WTC11 (cell line): ENCODE measurements at regions not wholly inside any gene's neighbourhood (a gene's known extent, or its start where the extent isn't known, plus 50 kb on each side); places are given as distances from the start of the nearest gene placed in this dataset.

ENCODE experiments used
- ATAC-seq: fragments of 200-7000 bp; cut with Tn5 transposase; 2 replicates; pipeline ENCODE4 v1.10.0; 2021; ENCODE audit warnings: mild to moderate bottlenecking, moderate library complexity
- CTCF ChIA-PET: fragments of 300-600 bp; sonication (Branson Sonifier 250); formaldehyde crosslinking; loops from one replicate; lab custom pipeline; 2021; ENCODE audit warnings: antibody characterized with exemption; lab: Charles Lee
- POLR2A ChIA-PET: fragments of 350-600 bp; sonication (Branson Sonifier 250); formaldehyde crosslinking; loops from one replicate; lab custom pipeline; 2021; ENCODE audit warnings: antibody characterized with exemption; lab: Charles Lee
- DNase-seq: peaks from one replicate; pipeline ENCODE4 v3.0.0; 2021; ENCODE audit warnings: low spot score
- H3K27ac Mint-ChIP-seq: 2 replicates; pipeline ENCODE4 v1.8.0; 2021; ENCODE audit warnings: mixed read lengths
- H3K27me3 Mint-ChIP-seq: 2 replicates; pipeline ENCODE4 v1.8.0; 2021; ENCODE audit warnings: low read depth, mild to moderate bottlenecking, moderate library complexity, mixed read lengths
- H3K36me3 Mint-ChIP-seq: 2 replicates; pipeline ENCODE4 v1.8.0; 2021; ENCODE audit warnings: mixed read lengths
- H3K4me1 Mint-ChIP-seq: 2 replicates; pipeline ENCODE4 v1.8.0; 2022; ENCODE audit warnings: mixed read lengths
- H3K4me3 Mint-ChIP-seq: 2 replicates; pipeline ENCODE4 v1.8.0; 2021; ENCODE audit warnings: mild to moderate bottlenecking, moderate library complexity, mixed read lengths
- H3K9me3 Mint-ChIP-seq: 2 replicates; pipeline ENCODE4 v1.8.0; 2021; ENCODE audit warnings: mixed read lengths
- ATF1 ChIP-seq: sonication (generic); formaldehyde crosslinking; IDR thresholded peaks from 2 replicates; pipeline ENCODE4 v1.8.1; 2023; ENCODE audit warnings: mild to moderate bottlenecking, moderate library complexity, missing genetic modification reagents
- ATF3 ChIP-seq: sonication (generic); formaldehyde crosslinking; conservative IDR thresholded peaks from 2 replicates; pipeline ENCODE4 v1.8.1; 2022; ENCODE audit warnings: mild to moderate bottlenecking, missing genetic modification reagents
- ERG ChIP-seq: fragments of 250-450 bp; sonication (Bioruptor Pico); IDR thresholded peaks from 2 replicates; pipeline ENCODE4 v1.8.0; 2021; ENCODE audit warnings: mild to moderate bottlenecking
- GABPB1 ChIP-seq: sonication (generic); formaldehyde crosslinking; IDR thresholded peaks from 2 replicates; pipeline ENCODE4 v1.8.1; 2023; ENCODE audit warnings: mild to moderate bottlenecking, missing genetic modification reagents
- GRHL2 ChIP-seq: fragments of 250-450 bp; sonication (Bioruptor Pico); IDR thresholded peaks from 2 replicates; pipeline ENCODE4 v1.8.0; 2022; ENCODE audit warnings: mild to moderate bottlenecking, moderate library complexity; ENCODE audit not compliant: insufficient replicate concordance, severe bottlenecking
- GTF2I ChIP-seq: fragments of 250-450 bp; sonication (Bioruptor Pico); conservative IDR thresholded peaks from 2 replicates; pipeline ENCODE4 v1.4.0; 2021; ENCODE audit warnings: mild to moderate bottlenecking
- HMGA2 ChIP-seq: fragments of 250-450 bp; sonication (Bioruptor Pico); IDR thresholded peaks from 2 replicates; pipeline ENCODE4 v1.4.0; 2021; ENCODE audit warnings: mild to moderate bottlenecking, moderate library complexity
- HMGXB4 ChIP-seq: sonication (generic); formaldehyde crosslinking; IDR thresholded peaks from 2 replicates; pipeline ENCODE4 v1.8.1; 2023; ENCODE audit warnings: mild to moderate bottlenecking, moderate library complexity, missing genetic modification reagents
- MXD4 ChIP-seq: fragments of 250-450 bp; sonication (Bioruptor Pico); IDR thresholded peaks from 2 replicates; pipeline ENCODE4 v1.8.0; 2021; ENCODE audit warnings: mild to moderate bottlenecking, moderate library complexity, borderline replicate concordance
- NFE2L1 ChIP-seq: sonication (generic); formaldehyde crosslinking; IDR thresholded peaks from 2 replicates; pipeline ENCODE4 v1.8.1; 2023; ENCODE audit warnings: missing genetic modification reagents
- NR1H2 ChIP-seq: sonication (generic); formaldehyde crosslinking; IDR thresholded peaks from 2 replicates; pipeline ENCODE4 v1.9.0; 2021; ENCODE audit warnings: mild to moderate bottlenecking, moderate library complexity, missing genetic modification reagents
- SOX15 ChIP-seq: fragments of 250-450 bp; sonication (Bioruptor Pico); IDR thresholded peaks from 2 replicates; pipeline ENCODE4 v1.9.0; 2021; ENCODE audit warnings: mild to moderate bottlenecking
- STAT6 ChIP-seq: sonication (generic); formaldehyde crosslinking; conservative IDR thresholded peaks from 2 replicates; pipeline ENCODE4 v1.8.1; 2023; ENCODE audit warnings: mild to moderate bottlenecking, low read depth, missing genetic modification reagents, moderate library complexity
- TCF7 ChIP-seq: sonication (generic); formaldehyde crosslinking; IDR thresholded peaks from 2 replicates; pipeline ENCODE4 v1.8.0; 2022; ENCODE audit warnings: mild to moderate bottlenecking, low read depth, missing genetic modification reagents, moderate library complexity
- ZBTB43 ChIP-seq: sonication (generic); formaldehyde crosslinking; IDR thresholded peaks from 2 replicates; pipeline ENCODE4 v1.8.1; 2023; ENCODE audit warnings: mild to moderate bottlenecking, missing genetic modification reagents
- ZNF416 ChIP-seq: fragments of 250-450 bp; sonication (Bioruptor Pico); IDR thresholded peaks from 2 replicates; pipeline ENCODE4 v1.9.0; 2021; ENCODE audit warnings: mild to moderate bottlenecking, inconsistent platforms
- ZSCAN18 ChIP-seq: fragments of 250-450 bp; sonication (Bioruptor Pico); IDR thresholded peaks from 2 replicates; pipeline ENCODE4 v2.1.2; 2022; ENCODE audit warnings: mild to moderate bottlenecking, moderate library complexity

GRCh38 chr17:11039342-11039741, 201.5 kb upstream of the PIRT start:
- Mint-ChIP-seq H3K4me1 (no peaks in the 10 kb centered on the region), H3K27ac (no peak overlapping the region), H3K27me3 (peaks cover 4% of the 10 kb centered on the region; the same call in 1 of the 2 replicates), H3K36me3 (peaks cover 59% of the 10 kb centered on the region), H3K4me3 (no peak overlapping the region), H3K9me3 (peaks cover 79% of the 10 kb centered on the region)
- CTCF ChIA-PET, result no interaction called here
- ATAC-seq (no peak), DNase-seq (no peak)
- POLR2A ChIA-PET, result no interaction called here
- TF ChIP-seq GTF2I, result no peak
- TF ChIP-seq ATF1 (CRISPR knock-in tag), result no peak
- TF ChIP-seq GRHL2 (CRISPR knock-in tag), result no peak
- TF ChIP-seq ZNF416 (CRISPR knock-in tag), result no peak
- no peak for TF ChIP-seq ATF3 (CRISPR knock-in tag)
- no peak for TF ChIP-seq SOX15 (CRISPR knock-in tag)
- no peak for TF ChIP-seq NFE2L1
- TF ChIP-seq ZBTB43 (CRISPR knock-in tag), result no peak
- TF ChIP-seq TCF7 (CRISPR knock-in tag), result no peak

GRCh38 chr17:11035681-11036080, 197.8 kb upstream of the PIRT start:
- no peak overlapping the region for H3K27ac Mint-ChIP-seq
- H3K36me3 Mint-ChIP-seq, result peaks cover 61% of the 10 kb centered on the region
- no peak for ATAC-seq
- TF ChIP-seq GABPB1 (CRISPR knock-in tag) (no peak), ERG (CRISPR knock-in tag) (no peak), NR1H2 (no peak), STAT6 (no peak), MXD4 (CRISPR knock-in tag) (no peak), ATF1 (CRISPR knock-in tag) (no peak), ZSCAN18 (CRISPR knock-in tag) (no peak), HMGXB4 (CRISPR knock-in tag) (no peak), HMGA2 (no peak)
- CTCF ChIA-PET, result no interaction called here
- no peak for DNase-seq
- H3K4me1 Mint-ChIP-seq, result no peaks in the 10 kb centered on the region; the same call in 1 of the 2 replicates
- H3K27me3 Mint-ChIP-seq, result peaks cover 7% of the 10 kb centered on the region; the same call in 1 of the 2 replicates
- no peak overlapping the region for H3K4me3 Mint-ChIP-seq
- peaks cover 77% of the 10 kb centered on the region for H3K9me3 Mint-ChIP-seq
- POLR2A ChIA-PET, result no interaction called here
